ENCODE measurements at regions not wholly inside any gene's neighbourhood (a gene's known extent, or its start where the extent isn't known, plus 50 kb on each side); places are given as distances from the start of the nearest gene placed in this dataset.
"Not testable (repeated sequence)": the region's sequence is repeated elsewhere in the genome, so short reads cannot be mapped to it uniquely, and the experiment has no call there.

- no peak overlapping the region for H3K4me3 ChIP-seq (ENCODE audit: low read depth, low read length)
These were observed 165.5 kb upstream of the NFIA start for GRCh38 chr1:60916906-60917305.

- H3K4me3 ChIP-seq (ENCODE audit: low read depth, low read length): no peak overlapping the region
These were observed 166.2 kb upstream of the NFIA start for GRCh38 chr1:60916199-60916598.

GRCh38 chr1:60915441-60915840, 166.9 kb upstream of the NFIA start:
- H3K4me3 ChIP-seq (ENCODE audit: low read depth, low read length): no peak overlapping the region

- no peak overlapping the region for H3K4me3 ChIP-seq (ENCODE audit: low read depth, low read length)
These were observed 167.4 kb upstream of the NFIA start for GRCh38 chr1:60914982-60915381.

- not testable (repeated sequence) for H3K4me3 ChIP-seq (ENCODE audit: low read depth, low read length)
These were observed 168.7 kb upstream of the NFIA start for GRCh38 chr1:60913708-60914107.

GRCh38 chr1:60913039-60913438, 169.3 kb upstream of the NFIA start:
- no peak overlapping the region for H3K4me3 ChIP-seq (ENCODE audit: low read depth, low read length)

- no peak overlapping the region for H3K4me3 ChIP-seq (ENCODE audit: low read depth, low read length)
These were observed 170.2 kb upstream of the NFIA start for GRCh38 chr1:60911966-60912697.

- no peak overlapping the region for H3K4me3 ChIP-seq (ENCODE audit: low read depth, low read length)
These were observed 174.2 kb upstream of the NFIA start for GRCh38 chr1:60908159-60908558.

- H3K4me3 ChIP-seq (ENCODE audit: low read depth, low read length): no peak overlapping the region
These were observed 175.8 kb upstream of the NFIA start for GRCh38 chr1:60906526-60906925.

- no peak overlapping the region for H3K4me3 ChIP-seq (ENCODE audit: low read depth, low read length)
These were observed 176.3 kb upstream of the NFIA start for GRCh38 chr1:60906039-60906438.

- no peak overlapping the region for H3K4me3 ChIP-seq (ENCODE audit: low read depth, low read length)
These were observed 178.1 kb upstream of the NFIA start for GRCh38 chr1:60904099-60904851.

- no peak overlapping the region for H3K4me3 ChIP-seq (ENCODE audit: low read depth, low read length)
These were observed 178.8 kb upstream of the NFIA start for GRCh38 chr1:60903591-60903990.

GRCh38 chr1:60899464-60899863, 182.9 kb upstream of the NFIA start:
- no peak overlapping the region for H3K4me3 ChIP-seq (ENCODE audit: low read depth, low read length)

GRCh38 chr1:60898987-60899386, 183.4 kb upstream of the NFIA start:
- no peak overlapping the region for H3K4me3 ChIP-seq (ENCODE audit: low read depth, low read length)

- H3K4me3 ChIP-seq (ENCODE audit: low read depth, low read length): no peak overlapping the region
These were observed 183.9 kb upstream of the NFIA start for GRCh38 chr1:60898413-60898812.

GRCh38 chr1:60896701-60897363, 185.5 kb upstream of the NFIA start:
- H3K4me3 ChIP-seq (ENCODE audit: low read depth, low read length): no peak overlapping the region

- H3K4me3 ChIP-seq (ENCODE audit: low read depth, low read length): no peak overlapping the region
These were observed 186.7 kb upstream of the NFIA start for GRCh38 chr1:60895701-60896100.

GRCh38 chr1:60895252-60895651, 187.1 kb upstream of the NFIA start:
- H3K4me3 ChIP-seq (ENCODE audit: low read depth, low read length): no peak overlapping the region

- H3K4me3 ChIP-seq (ENCODE audit: low read depth, low read length): no peak overlapping the region
These were observed 187.6 kb upstream of the NFIA start for GRCh38 chr1:60894741-60895140.

- no peak overlapping the region for H3K4me3 ChIP-seq (ENCODE audit: low read depth, low read length)
These were observed 188.2 kb upstream of the NFIA start for GRCh38 chr1:60894130-60894529.

- no peak overlapping the region for H3K4me3 ChIP-seq (ENCODE audit: low read depth, low read length)
These were observed 189.0 kb upstream of the NFIA start for GRCh38 chr1:60893136-60893930.
